ENCODE measurements at regions not wholly inside any gene's neighbourhood (a gene's known extent, or its start where the extent isn't known, plus 50 kb on each side); places are given as distances from the start of the nearest gene placed in this dataset.

DNA sequence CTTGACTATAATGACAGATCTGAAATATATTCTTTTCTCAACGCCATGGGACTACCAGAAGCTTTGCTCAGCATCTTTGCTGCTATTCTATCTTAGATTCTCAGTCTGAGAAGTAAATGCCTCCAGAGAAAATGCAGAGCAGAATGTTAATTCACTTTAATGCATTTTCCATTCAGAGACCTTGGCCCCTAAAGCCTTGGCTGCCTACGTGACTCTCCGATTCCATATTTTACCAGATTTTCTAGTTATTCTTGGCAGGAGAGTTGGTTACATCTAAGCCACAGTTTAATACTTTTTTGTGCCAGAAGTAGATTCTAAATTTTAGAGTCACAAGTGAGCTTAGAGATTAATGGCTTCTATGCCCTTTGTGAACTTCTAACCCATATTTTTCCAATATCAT lies 837.1 kb upstream of the POU3F3 start:
- no peak overlapping the region for H3K4me3 ChIP-seq (ENCODE audit: low read depth in 1 of 2, low read length in 1 of 2)
- no peaks in the 10 kb centered on the region for H3K4me1 ChIP-seq (ENCODE audit: control insufficient read depth in 1 of 2, insufficient read depth in 1 of 2, low read depth in 1 of 2, low read length in 1 of 2)
- TF ChIP-seq, protein P1, sequence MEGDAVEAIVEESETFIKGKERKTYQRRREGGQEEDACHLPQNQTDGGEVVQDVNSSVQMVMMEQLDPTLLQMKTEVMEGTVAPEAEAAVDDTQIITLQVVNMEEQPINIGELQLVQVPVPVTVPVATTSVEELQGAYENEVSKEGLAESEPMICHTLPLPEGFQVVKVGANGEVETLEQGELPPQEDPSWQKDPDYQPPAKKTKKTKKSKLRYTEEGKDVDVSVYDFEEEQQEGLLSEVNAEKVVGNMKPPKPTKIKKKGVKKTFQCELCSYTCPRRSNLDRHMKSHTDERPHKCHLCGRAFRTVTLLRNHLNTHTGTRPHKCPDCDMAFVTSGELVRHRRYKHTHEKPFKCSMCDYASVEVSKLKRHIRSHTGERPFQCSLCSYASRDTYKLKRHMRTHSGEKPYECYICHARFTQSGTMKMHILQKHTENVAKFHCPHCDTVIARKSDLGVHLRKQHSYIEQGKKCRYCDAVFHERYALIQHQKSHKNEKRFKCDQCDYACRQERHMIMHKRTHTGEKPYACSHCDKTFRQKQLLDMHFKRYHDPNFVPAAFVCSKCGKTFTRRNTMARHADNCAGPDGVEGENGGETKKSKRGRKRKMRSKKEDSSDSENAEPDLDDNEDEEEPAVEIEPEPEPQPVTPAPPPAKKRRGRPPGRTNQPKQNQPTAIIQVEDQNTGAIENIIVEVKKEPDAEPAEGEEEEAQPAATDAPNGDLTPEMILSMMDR (IDR thresholded peaks at IDR 0.05): no peak
- H3K9me3 ChIP-seq: no peaks in the 10 kb centered on the region
- H3K27ac ChIP-seq: no peak overlapping the region
- no peaks in the 10 kb centered on the region for H3K36me3 ChIP-seq
- H3K27me3 ChIP-seq: no peaks in the 10 kb centered on the region

DNA sequence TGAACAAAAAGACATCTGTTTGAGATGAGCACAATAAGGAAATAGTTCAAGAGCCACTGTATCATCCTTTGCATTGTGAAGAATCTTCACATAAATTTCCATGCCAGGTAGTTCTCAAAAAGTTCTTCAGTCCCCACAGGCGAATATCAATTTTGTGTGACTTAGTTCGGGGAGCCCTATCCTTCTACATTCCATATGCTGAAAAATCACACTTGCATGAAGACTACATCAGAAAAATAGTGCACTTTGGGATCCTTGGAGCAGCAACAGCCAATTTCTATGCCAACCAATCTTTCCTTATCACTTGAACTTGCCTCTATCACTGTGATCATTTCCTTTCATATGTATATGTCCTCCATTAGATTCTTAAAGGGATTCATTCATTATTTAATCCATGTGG lies 830.6 kb upstream of the POU3F3 start:
- TF ChIP-seq, protein P1 (IDR thresholded peaks at IDR 0.05): no peak
- no peak overlapping the region for H3K27ac ChIP-seq
- no peaks in the 10 kb centered on the region for H3K27me3 ChIP-seq
- no peaks in the 10 kb centered on the region for H3K9me3 ChIP-seq
- no peaks in the 10 kb centered on the region for H3K36me3 ChIP-seq
- no peak overlapping the region for H3K4me3 ChIP-seq (ENCODE audit: low read depth in 1 of 2, low read length in 1 of 2)
- H3K4me1 ChIP-seq (ENCODE audit: control insufficient read depth in 1 of 2, insufficient read depth in 1 of 2, low read depth in 1 of 2, low read length in 1 of 2): no peaks in the 10 kb centered on the region

DNA sequence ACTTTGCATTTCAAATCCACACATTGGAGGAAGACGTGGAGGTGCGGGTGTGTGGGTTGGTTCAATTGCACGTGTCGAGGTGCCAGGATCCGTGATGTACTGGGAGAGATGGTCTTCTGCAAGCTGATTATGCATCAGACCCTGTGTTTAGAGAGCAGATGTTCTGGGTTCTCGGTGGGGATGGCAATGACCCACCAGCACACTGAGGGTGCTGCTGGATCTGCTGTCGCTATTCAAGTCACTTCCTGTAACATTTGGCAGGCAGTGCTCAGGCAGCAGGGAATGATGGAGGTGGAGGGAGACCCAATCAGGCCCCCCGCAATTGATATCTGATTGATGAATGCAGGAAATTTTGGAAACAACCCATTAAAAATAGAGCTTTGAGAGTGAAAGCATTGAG lies 830.1 kb upstream of the POU3F3 start:
- Histone ChIP-seq H3K36me3 (no peaks in the 10 kb centered on the region), H3K9me3 (no peaks in the 10 kb centered on the region), H3K27me3 (no peaks in the 10 kb centered on the region), H3K4me3 (ENCODE audit: low read depth in 1 of 2, low read length in 1 of 2) (no peak overlapping the region), H3K27ac (no peak overlapping the region), H3K4me1 (ENCODE audit: control insufficient read depth in 1 of 2, insufficient read depth in 1 of 2, low read depth in 1 of 2, low read length in 1 of 2) (no peaks in the 10 kb centered on the region)
- TF ChIP-seq, protein P1 (IDR thresholded peaks at IDR 0.05): no peak

DNA sequence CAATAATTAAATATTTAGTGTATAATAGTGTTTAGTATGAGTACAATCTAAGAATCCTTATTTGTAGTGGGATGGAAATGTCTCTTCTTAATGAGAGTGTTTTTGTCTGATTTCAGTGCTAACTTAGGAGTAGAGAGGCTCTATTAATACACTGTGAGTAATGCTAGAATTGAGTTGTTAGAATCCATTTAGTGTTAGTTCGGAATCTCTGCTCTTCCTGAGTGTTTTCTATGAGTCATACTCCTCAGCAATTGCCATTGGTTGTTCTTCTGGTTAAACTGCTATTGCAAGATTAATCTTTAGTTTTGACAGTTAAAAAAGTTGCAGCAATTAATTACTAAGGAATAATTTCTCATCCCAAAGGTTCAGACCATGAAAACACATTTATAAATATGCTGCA lies 828.6 kb upstream of the POU3F3 start:
- no peaks in the 10 kb centered on the region for H3K36me3 ChIP-seq
- H3K4me1 ChIP-seq (ENCODE audit: control insufficient read depth in 1 of 2, insufficient read depth in 1 of 2, low read depth in 1 of 2, low read length in 1 of 2): no peaks in the 10 kb centered on the region
- no peaks in the 10 kb centered on the region for H3K9me3 ChIP-seq
- H3K4me3 ChIP-seq (ENCODE audit: low read depth in 1 of 2, low read length in 1 of 2): no peak overlapping the region
- no peaks in the 10 kb centered on the region for H3K27me3 ChIP-seq
- TF ChIP-seq, protein P1 (IDR thresholded peaks at IDR 0.05): no peak
- no peak overlapping the region for H3K27ac ChIP-seq

DNA sequence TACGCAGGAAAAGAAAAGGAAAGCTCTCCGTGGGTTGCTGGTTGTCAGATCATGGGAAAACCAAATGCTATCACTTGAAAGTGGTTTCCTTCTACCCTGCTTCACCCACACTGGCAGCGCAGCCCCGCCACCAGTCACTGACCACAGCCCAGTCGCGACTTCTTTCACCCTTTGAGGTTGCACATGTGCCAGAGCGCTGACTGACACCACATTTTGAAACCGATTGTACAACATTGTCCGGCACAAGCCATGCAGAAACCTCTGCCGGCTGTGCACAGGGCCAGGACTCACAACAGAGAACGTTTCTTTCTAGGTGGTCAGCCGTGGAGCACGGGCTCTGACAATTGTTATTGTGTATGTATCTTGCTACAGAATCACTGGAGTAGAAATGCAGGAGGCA lies 827.2 kb upstream of the POU3F3 start:
- TF ChIP-seq, protein P1 (IDR thresholded peaks at IDR 0.05): no peak
- H3K9me3 ChIP-seq: no peaks in the 10 kb centered on the region
- H3K4me1 ChIP-seq (ENCODE audit: control insufficient read depth in 1 of 2, insufficient read depth in 1 of 2, low read depth in 1 of 2, low read length in 1 of 2): no peaks in the 10 kb centered on the region
- no peak overlapping the region for H3K27ac ChIP-seq
- no peak overlapping the region for H3K4me3 ChIP-seq (ENCODE audit: low read depth in 1 of 2, low read length in 1 of 2)
- H3K36me3 ChIP-seq: no peaks in the 10 kb centered on the region
- H3K27me3 ChIP-seq: no peaks in the 10 kb centered on the region

DNA sequence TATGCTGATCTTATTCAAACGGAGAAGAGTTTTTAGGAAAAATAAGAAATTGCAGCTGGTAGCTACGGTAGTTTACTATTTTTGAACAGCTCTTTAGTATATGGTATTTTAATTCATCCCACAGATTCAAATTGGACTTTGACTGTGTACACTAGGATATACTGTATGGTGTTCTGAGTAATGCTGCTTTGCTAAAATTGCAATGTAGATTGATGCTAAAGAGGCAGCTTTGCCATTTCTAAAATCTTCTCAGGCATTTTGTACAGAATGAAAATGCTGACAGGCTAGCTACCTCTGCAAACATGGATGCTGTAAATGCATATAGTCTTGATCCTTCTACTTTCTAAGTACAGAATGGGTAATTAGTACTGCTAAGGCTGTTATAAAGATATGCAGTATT lies 826.6 kb upstream of the POU3F3 start:
- H3K4me3 ChIP-seq (ENCODE audit: low read depth in 1 of 2, low read length in 1 of 2): no peak overlapping the region
- H3K27ac ChIP-seq: no peak overlapping the region
- no peaks in the 10 kb centered on the region for H3K4me1 ChIP-seq (ENCODE audit: control insufficient read depth in 1 of 2, insufficient read depth in 1 of 2, low read depth in 1 of 2, low read length in 1 of 2)
- H3K9me3 ChIP-seq: no peaks in the 10 kb centered on the region
- no peaks in the 10 kb centered on the region for H3K36me3 ChIP-seq
- TF ChIP-seq, protein P1 (IDR thresholded peaks at IDR 0.05): no peak
- H3K27me3 ChIP-seq: no peaks in the 10 kb centered on the region

All from neutrophil (primary cell).